CD4-positive, alpha-beta memory T cell (primary cell): ENCODE measurements at regions not wholly inside any gene's neighbourhood (a gene's known extent, or its start where the extent isn't known, plus 50 kb on each side); places are given as distances from the start of the nearest gene placed in this dataset.

Experiments
- CTCF ChIA-PET: fragments of 350-600 bp; sonication (Branson Sonifier 250); formaldehyde crosslinking; loops from one replicate; lab custom pipeline; 2021; ENCODE audit warnings: inconsistent platforms; ENCODE audit not compliant: partially characterized antibody; lab: Charles Lee
- POLR2A ChIA-PET: fragments of 350-600 bp; sonication (Branson Sonifier 250); formaldehyde crosslinking; loops from one replicate; lab custom pipeline; 2021; ENCODE audit not compliant: partially characterized antibody; lab: Charles Lee
- DNase-seq, 5 donors: peaks; one replicate each; pipeline versions ENCODE4 v3.0.0 to v3.0.0-alpha.2; 2020 to 2022; ENCODE audit warnings: mixed read lengths in 1 of 5
- H3K27ac ChIP-seq: one replicate; pipeline ENCODE4 v1.7.0; 2013; ENCODE audit warnings: low read depth, low read length
- H3K27me3 ChIP-seq: 2 replicates; pipeline ENCODE4 v1.7.0; 2013; ENCODE audit warnings: mild to moderate bottlenecking, low read length, moderate library complexity; ENCODE audit not compliant: insufficient read depth
- H3K36me3 ChIP-seq: 2 replicates; pipeline ENCODE4 v1.7.0; 2013; ENCODE audit warnings: mild to moderate bottlenecking, low read length, moderate library complexity; ENCODE audit not compliant: insufficient read depth
- H3K4me1 ChIP-seq: 2 replicates; pipeline ENCODE4 v1.7.0; 2013; ENCODE audit warnings: mild to moderate bottlenecking, low read length, moderate library complexity; ENCODE audit not compliant: insufficient read depth
- H3K4me3 ChIP-seq, 2 donors: one replicate each; pipeline ENCODE4 v1.7.0; 2013; ENCODE audit warnings: low read length in 2 of 2, mild to moderate bottlenecking in 1 of 2
- H3K9me3 ChIP-seq, 2 donors: one replicate each; pipeline ENCODE4 v1.7.0; 2013; ENCODE audit warnings: low read length in 2 of 2, control low read depth in 1 of 2; ENCODE audit not compliant: control insufficient read depth in 1 of 2
- H3K27ac Mint-ChIP-seq, 7 donors: one replicate each; pipeline ENCODE4 v1.8.0; 2020 to 2021; ENCODE audit warnings: mixed read lengths in 7 of 7, mild to moderate bottlenecking in 6 of 7, inconsistent platforms in 3 of 7, moderate library complexity in 3 of 7
- H3K27me3 Mint-ChIP-seq, 2 donors: one replicate each; pipeline ENCODE4 v1.8.0; 2020 to 2021; ENCODE audit warnings: mixed read lengths in 2 of 2
- H3K36me3 Mint-ChIP-seq, 2 donors: one replicate each; pipeline ENCODE4 v1.8.0; 2020 to 2021; ENCODE audit warnings: mixed read lengths in 2 of 2, inconsistent platforms in 1 of 2, mild to moderate bottlenecking in 1 of 2
- H3K4me1 Mint-ChIP-seq, 4 donors: one replicate each; pipeline ENCODE4 v1.8.0; 2020 to 2021; ENCODE audit warnings: mixed read lengths in 4 of 4, mild to moderate bottlenecking in 1 of 4
- H3K4me3 Mint-ChIP-seq, 8 donors: one replicate each; pipeline ENCODE4 v1.8.0; 2020 to 2021; ENCODE audit warnings: mixed read lengths in 8 of 8, mild to moderate bottlenecking in 7 of 8, moderate library complexity in 6 of 8, inconsistent platforms in 3 of 8
- H3K9me3 Mint-ChIP-seq, 8 donors: one replicate each; pipeline ENCODE4 v1.8.0; 2020 to 2021; ENCODE audit warnings: mixed read lengths in 8 of 8, mild to moderate bottlenecking in 5 of 8, inconsistent platforms in 3 of 8, moderate library complexity in 1 of 8
- intact Hi-C: fragments of 100-400 bp; cut with micrococcal nuclease; formaldehyde crosslinking; loops from one replicate; pipeline ENCODE4 v1.15.1; 2023

GRCh38 chr9:115978659-115979096, 174.9 kb upstream of the PAPPA start:
- Histone ChIP-seq H3K9me3 (no peaks in the 10 kb centered on the region), H3K27ac (no peak overlapping the region), H3K4me1 (no peaks in the 10 kb centered on the region), H3K27me3 (no peaks in the 10 kb centered on the region), H3K36me3 (no peaks in the 10 kb centered on the region), H3K4me3 (no peak overlapping the region)
- intact Hi-C loops: no loop called here
- CTCF ChIA-PET: interaction anchor here (0.6 kb wide), 1 partner anchor 46 kb away, joined by 3 read pairs; no protein-coding TSS in a partner anchor
- DNase-seq: no peak
- Mint-ChIP-seq H3K27me3 (no peaks in the 10 kb centered on the region), H3K4me3 (no peak overlapping the region), H3K27ac (no peak overlapping the region), H3K4me1 (no peaks in the 10 kb centered on the region), H3K36me3 (no peaks in the 10 kb centered on the region), H3K9me3 (peaks cover 0 to 5% (median 0%) of the 10 kb centered on the region in 8 donors)
- POLR2A ChIA-PET: no interaction called here

GRCh38 chr9:115980054-115980453, 173.5 kb upstream of the PAPPA start:
- no peak overlapping the region for H3K27ac ChIP-seq
- no peak for DNase-seq
- no peaks in the 10 kb centered on the region for H3K36me3 ChIP-seq
- H3K4me1 ChIP-seq: no peaks in the 10 kb centered on the region
- H3K36me3 Mint-ChIP-seq: no peaks in the 10 kb centered on the region
- no peaks in the 10 kb centered on the region for H3K27me3 Mint-ChIP-seq
- H3K27ac Mint-ChIP-seq: no peak overlapping the region
- no peaks in the 10 kb centered on the region for H3K9me3 ChIP-seq
- no peak overlapping the region for H3K4me3 Mint-ChIP-seq
- no peaks in the 10 kb centered on the region for H3K4me1 Mint-ChIP-seq
- CTCF ChIA-PET: no interaction called here
- intact Hi-C loops: no loop called here
- H3K27me3 ChIP-seq: no peaks in the 10 kb centered on the region
- H3K4me3 ChIP-seq: no peak overlapping the region
- H3K9me3 Mint-ChIP-seq: peaks cover 0 to 5% (median 0%) of the 10 kb centered on the region in 8 donors
- POLR2A ChIA-PET: no interaction called here

- ChIA-PET POLR2A (no interaction called here), CTCF (no interaction called here)
- Mint-ChIP-seq H3K4me1 (no peaks in the 10 kb centered on the region), H3K36me3 (no peaks in the 10 kb centered on the region), H3K27ac (no peak overlapping the region), H3K4me3 (no peak overlapping the region), H3K27me3 (no peaks in the 10 kb centered on the region), H3K9me3 (peaks cover 0 to 5% (median 0%) of the 10 kb centered on the region in 8 donors)
- Histone ChIP-seq H3K36me3 (no peaks in the 10 kb centered on the region), H3K27me3 (no peaks in the 10 kb centered on the region), H3K27ac (no peak overlapping the region), H3K4me3 (no peak overlapping the region), H3K9me3 (no peaks in the 10 kb centered on the region), H3K4me1 (no peaks in the 10 kb centered on the region)
- intact Hi-C loops: no loop called here
- DNase-seq: no peak
Measured at GRCh38 chr9:115980502-115980901, 173.1 kb upstream of the PAPPA start.

- peaks cover 0 to 5% (median 0%) of the 10 kb centered on the region in 8 donors for H3K9me3 Mint-ChIP-seq
- intact Hi-C loops: no loop called here
- no peaks in the 10 kb centered on the region for H3K36me3 Mint-ChIP-seq
- H3K4me1 ChIP-seq: no peaks in the 10 kb centered on the region
- DNase-seq: no peak
- no peaks in the 10 kb centered on the region for H3K9me3 ChIP-seq
- H3K36me3 ChIP-seq: no peaks in the 10 kb centered on the region
- ChIA-PET CTCF (no interaction called here), POLR2A (no interaction called here)
- no peaks in the 10 kb centered on the region for H3K27me3 ChIP-seq
- no peaks in the 10 kb centered on the region for H3K4me1 Mint-ChIP-seq
- H3K27ac Mint-ChIP-seq: no peak overlapping the region
- no peak overlapping the region for H3K4me3 Mint-ChIP-seq
- no peak overlapping the region for H3K27ac ChIP-seq
- H3K4me3 ChIP-seq: no peak overlapping the region
- H3K27me3 Mint-ChIP-seq: no peaks in the 10 kb centered on the region
Measured at GRCh38 chr9:115980976-115981375, 172.6 kb upstream of the PAPPA start.

GRCh38 chr9:115983366-115983765, 170.2 kb upstream of the PAPPA start:
- no peaks in the 10 kb centered on the region for H3K27me3 ChIP-seq
- H3K4me1 ChIP-seq: no peaks in the 10 kb centered on the region
- ChIA-PET CTCF (no interaction called here), POLR2A (no interaction called here)
- Mint-ChIP-seq H3K9me3 (peaks cover 0 to 5% (median 0%) of the 10 kb centered on the region in 8 donors), H3K36me3 (no peaks in the 10 kb centered on the region), H3K4me1 (no peaks in the 10 kb centered on the region), H3K4me3 (no peak overlapping the region), H3K27ac (no peak overlapping the region), H3K27me3 (no peaks in the 10 kb centered on the region)
- no peak overlapping the region for H3K4me3 ChIP-seq
- intact Hi-C loops: no loop called here
- DNase-seq: no peak
- no peaks in the 10 kb centered on the region for H3K9me3 ChIP-seq
- no peaks in the 10 kb centered on the region for H3K36me3 ChIP-seq
- no peak overlapping the region for H3K27ac ChIP-seq

- Mint-ChIP-seq H3K27ac (no peak overlapping the region), H3K27me3 (no peaks in the 10 kb centered on the region), H3K4me1 (no peaks in the 10 kb centered on the region), H3K9me3 (peaks cover 0 to 5% (median 0%) of the 10 kb centered on the region in 8 donors), H3K4me3 (no peak overlapping the region), H3K36me3 (no peaks in the 10 kb centered on the region)
- H3K36me3 ChIP-seq: no peaks in the 10 kb centered on the region
- no peak overlapping the region for H3K27ac ChIP-seq
- no peak overlapping the region for H3K4me3 ChIP-seq
- no peaks in the 10 kb centered on the region for H3K27me3 ChIP-seq
- H3K9me3 ChIP-seq: no peaks in the 10 kb centered on the region
- no peaks in the 10 kb centered on the region for H3K4me1 ChIP-seq
- POLR2A ChIA-PET: no interaction called here
- intact Hi-C loops: no loop called here
- DNase-seq: no peak
- CTCF ChIA-PET: no interaction called here
Measured at GRCh38 chr9:115985657-115986056, 167.9 kb upstream of the PAPPA start.

GRCh38 chr9:115986508-115986907, 167.1 kb upstream of the PAPPA start:
- no peaks in the 10 kb centered on the region for H3K9me3 ChIP-seq
- H3K27ac Mint-ChIP-seq: no peak overlapping the region
- ChIA-PET POLR2A (no interaction called here), CTCF (no interaction called here)
- intact Hi-C loops: no loop called here
- H3K36me3 Mint-ChIP-seq: no peaks in the 10 kb centered on the region
- no peaks in the 10 kb centered on the region for H3K36me3 ChIP-seq
- H3K4me3 Mint-ChIP-seq: no peak overlapping the region
- no peak overlapping the region for H3K27ac ChIP-seq
- H3K27me3 ChIP-seq: no peaks in the 10 kb centered on the region
- H3K4me3 ChIP-seq: no peak overlapping the region
- no peak for DNase-seq
- peaks cover 0 to 5% (median 0%) of the 10 kb centered on the region in 8 donors for H3K9me3 Mint-ChIP-seq
- no peaks in the 10 kb centered on the region for H3K27me3 Mint-ChIP-seq
- no peaks in the 10 kb centered on the region for H3K4me1 ChIP-seq
- H3K4me1 Mint-ChIP-seq: no peaks in the 10 kb centered on the region

GRCh38 chr9:115988701-115989100, 164.9 kb upstream of the PAPPA start:
- H3K9me3 ChIP-seq: no peaks in the 10 kb centered on the region
- ChIA-PET CTCF (no interaction called here), POLR2A (no interaction called here)
- no peaks in the 10 kb centered on the region for H3K36me3 Mint-ChIP-seq
- no peak overlapping the region for H3K27ac ChIP-seq
- H3K4me1 ChIP-seq: no peaks in the 10 kb centered on the region
- no peak overlapping the region for H3K27ac Mint-ChIP-seq
- no peak for DNase-seq
- no peaks in the 10 kb centered on the region for H3K36me3 ChIP-seq
- peaks cover 0 to 5% (median 0%) of the 10 kb centered on the region in 8 donors for H3K9me3 Mint-ChIP-seq
- no peaks in the 10 kb centered on the region for H3K27me3 ChIP-seq
- H3K4me1 Mint-ChIP-seq: no peaks in the 10 kb centered on the region
- no peak overlapping the region for H3K4me3 Mint-ChIP-seq
- no peak overlapping the region for H3K4me3 ChIP-seq
- H3K27me3 Mint-ChIP-seq: no peaks in the 10 kb centered on the region
- intact Hi-C loops: no loop called here
